ENCODE measurements at regions not wholly inside any gene's neighbourhood (a gene's known extent, or its start where the extent isn't known, plus 50 kb on each side); places are given as distances from the start of the nearest gene placed in this dataset.

GRCh38 chr2:51243892-51244535 is 212.1 kb upstream of the NRXN1 start:
- no peaks in the 10 kb centered on the region for H3K9me3 Mint-ChIP-seq
- no peak overlapping the region for H3K27ac Mint-ChIP-seq
- no peak overlapping the region for H3K4me3 Mint-ChIP-seq
- no peaks in the 10 kb centered on the region for H3K27me3 Mint-ChIP-seq (ENCODE audit: insufficient read depth)
- DNase-seq: no peak
- H3K36me3 Mint-ChIP-seq (ENCODE audit: low read depth): no peaks in the 10 kb centered on the region
- no peaks in the 10 kb centered on the region for H3K4me1 Mint-ChIP-seq (ENCODE audit: low read depth)
- TF ChIP-seq CTCF (IDR thresholded peaks at IDR 0.05): no peak

- Mint-ChIP-seq H3K27ac (no peak overlapping the region), H3K4me3 (no peak overlapping the region), H3K27me3 (ENCODE audit: insufficient read depth) (peaks cover 1% of the 10 kb centered on the region; the same call in 1 of the 2 replicates), H3K4me1 (ENCODE audit: low read depth) (no peaks in the 10 kb centered on the region), H3K36me3 (ENCODE audit: low read depth) (0 out of 2 replicates have a peak, but pooled peaks cover 5% of the 10 kb centered on the region), H3K9me3 (peaks cover 29% of the 10 kb centered on the region)
- no peak for TF ChIP-seq CTCF (IDR thresholded peaks at IDR 0.05)
- DNase-seq: no peak
Measured at GRCh38 chr2:51237626-51238271, 205.8 kb upstream of the NRXN1 start.

GRCh38 chr2:51232027-51232426 is 200.1 kb upstream of the NRXN1 start:
- TF ChIP-seq CTCF (IDR thresholded peaks at IDR 0.05): no peak
- Mint-ChIP-seq H3K4me1 (ENCODE audit: low read depth) (no peaks in the 10 kb centered on the region), H3K9me3 (peaks cover 47% of the 10 kb centered on the region), H3K4me3 (no peak overlapping the region), H3K27ac (no peak overlapping the region), H3K27me3 (ENCODE audit: insufficient read depth) (peaks cover 1% of the 10 kb centered on the region; the same call in 1 of the 2 replicates), H3K36me3 (ENCODE audit: low read depth) (0 out of 2 replicates have a peak, but pooled peaks cover 5% of the 10 kb centered on the region)
- no peak for DNase-seq

- Mint-ChIP-seq H3K4me3 (no peak overlapping the region), H3K9me3 (peaks cover 50% of the 10 kb centered on the region), H3K27ac (no peak overlapping the region), H3K36me3 (ENCODE audit: low read depth) (0 out of 2 replicates have a peak, but pooled peaks cover 5% of the 10 kb centered on the region), H3K4me1 (ENCODE audit: low read depth) (no peaks in the 10 kb centered on the region), H3K27me3 (ENCODE audit: insufficient read depth) (peaks cover 1% of the 10 kb centered on the region; the same call in 1 of the 2 replicates)
- TF ChIP-seq CTCF (IDR thresholded peaks at IDR 0.05): no peak
- DNase-seq: no peak
Measured at GRCh38 chr2:51231071-51231470, 199.1 kb upstream of the NRXN1 start.

GRCh38 chr2:51225377-51225776 is 193.4 kb upstream of the NRXN1 start:
- no peak for DNase-seq
- TF ChIP-seq CTCF (IDR thresholded peaks at IDR 0.05): no peak
- Mint-ChIP-seq H3K27me3 (ENCODE audit: insufficient read depth) (no peaks in the 10 kb centered on the region), H3K36me3 (ENCODE audit: low read depth) (no peaks in the 10 kb centered on the region), H3K4me3 (no peak overlapping the region), H3K27ac (no peak overlapping the region), H3K9me3 (peaks cover 40% of the 10 kb centered on the region), H3K4me1 (ENCODE audit: low read depth) (no peaks in the 10 kb centered on the region)

Data from HFFc6 (cell line).